NCI-H69 (cell line): ENCODE measurements at regions not wholly inside any gene's neighbourhood (a gene's known extent, or its start where the extent isn't known, plus 50 kb on each side); places are given as distances from the start of the nearest gene placed in this dataset.
"Not testable (repeated sequence)": the region's sequence is repeated elsewhere in the genome, so short reads cannot be mapped to it uniquely, and the experiment has no call there.

Source experiments
- DNase-seq: peaks from one replicate; lab custom pipeline; 2025; lab: John Stamatoyannopoulos, UW

- DNase-seq: no peak
Measured at GRCh38 chr2:12452185-12452584, 264.6 kb upstream of the TRIB2 start.

GRCh38 chr2:12453731-12454130 is 263.0 kb upstream of the TRIB2 start:
- no peak for DNase-seq

- no peak for DNase-seq
Measured at GRCh38 chr2:12455661-12456060, 261.1 kb upstream of the TRIB2 start.

- no peak for DNase-seq
Measured at GRCh38 chr2:12456293-12457106, 260.2 kb upstream of the TRIB2 start.

GRCh38 chr2:12457831-12458230 is 258.9 kb upstream of the TRIB2 start:
- no peak for DNase-seq

GRCh38 chr2:12463189-12463588 is 253.5 kb upstream of the TRIB2 start:
- DNase-seq: no peak

- no peak for DNase-seq
Measured at GRCh38 chr2:12465631-12466135, 251.1 kb upstream of the TRIB2 start.

- DNase-seq: no peak
Measured at GRCh38 chr2:12467303-12467702, 249.4 kb upstream of the TRIB2 start.

- DNase-seq: no peak
Measured at GRCh38 chr2:12469141-12469561, 247.6 kb upstream of the TRIB2 start.

GRCh38 chr2:12472265-12472664 is 244.5 kb upstream of the TRIB2 start:
- DNase-seq: not testable (repeated sequence)

GRCh38 chr2:12478151-12479064 is 238.3 kb upstream of the TRIB2 start:
- no peak for DNase-seq

- no peak for DNase-seq
Measured at GRCh38 chr2:12479065-12479601, 237.6 kb upstream of the TRIB2 start.

GRCh38 chr2:12484536-12485115 is 232.1 kb upstream of the TRIB2 start:
- DNase-seq: no peak

- no peak for DNase-seq
Measured at GRCh38 chr2:12486205-12487118, 230.3 kb upstream of the TRIB2 start.

- DNase-seq: no peak
Measured at GRCh38 chr2:12487253-12488004, 229.3 kb upstream of the TRIB2 start.

GRCh38 chr2:12488352-12489318 is 228.1 kb upstream of the TRIB2 start:
- no peak for DNase-seq

GRCh38 chr2:12490641-12491040 is 226.1 kb upstream of the TRIB2 start:
- no peak for DNase-seq

- DNase-seq: not testable (repeated sequence)
Measured at GRCh38 chr2:12492360-12492759, 224.4 kb upstream of the TRIB2 start.

- DNase-seq: no peak
Measured at GRCh38 chr2:12493031-12493513, 223.7 kb upstream of the TRIB2 start.
